ENCODE measurements at regions not wholly inside any gene's neighbourhood (a gene's known extent, or its start where the extent isn't known, plus 50 kb on each side); places are given as distances from the start of the nearest gene placed in this dataset.

- H3K27ac ChIP-seq, result no peak overlapping the region
- H3K4me3 ChIP-seq, result no peak overlapping the region
Measured at GRCh38 chr2:12210016-12210933, 463.8 kb downstream of the LPIN1 start.

GRCh38 chr2:12211326-12212175, 465.1 kb downstream of the LPIN1 start:
- no peak overlapping the region for H3K4me3 ChIP-seq
- no peak overlapping the region for H3K27ac ChIP-seq

- H3K4me3 ChIP-seq, result no peak overlapping the region
- no peak overlapping the region for H3K27ac ChIP-seq
Measured at GRCh38 chr2:12212841-12213597, 466.6 kb downstream of the LPIN1 start.

GRCh38 chr2:12217175-12217574, 470.7 kb downstream of the LPIN1 start:
- H3K4me3 ChIP-seq, result no peak overlapping the region

GRCh38 chr2:12219761-12220160, 473.3 kb downstream of the LPIN1 start:
- no peak overlapping the region for H3K27ac ChIP-seq

More at GRCh38 chr2:12217175-12217574, 470.7 kb downstream of the LPIN1 start:
- H3K27ac ChIP-seq, result no peak overlapping the region

GRCh38 chr2:12221584-12221983, 475.2 kb downstream of the LPIN1 start:
- H3K27ac ChIP-seq, result no peak overlapping the region

More at GRCh38 chr2:12219761-12220160, 473.3 kb downstream of the LPIN1 start:
- H3K4me3 ChIP-seq, result no peak overlapping the region

DNA sequence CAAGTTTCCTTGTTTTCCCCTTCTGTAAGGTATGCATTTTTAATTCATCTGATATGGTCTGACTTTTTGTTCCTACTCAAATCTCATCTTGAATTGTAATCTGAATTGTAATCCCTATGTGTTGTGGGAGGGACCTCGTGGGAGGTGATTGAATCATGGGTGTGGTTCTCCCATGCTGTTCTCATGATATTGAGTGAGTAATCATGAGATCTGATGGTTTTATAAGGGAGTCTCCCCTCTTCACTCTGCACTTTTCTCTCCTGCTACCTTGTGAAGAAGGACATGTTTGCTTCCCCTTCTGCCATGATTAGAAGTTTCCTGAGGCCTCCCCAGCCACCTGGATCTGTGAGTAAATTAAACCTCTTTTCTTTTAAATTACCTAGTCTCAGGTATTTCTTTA, 476.1 kb downstream of the LPIN1 start:
- no peak overlapping the region for H3K27ac ChIP-seq
- H3K4me3 ChIP-seq, result no peak overlapping the region

More at GRCh38 chr2:12221584-12221983, 475.2 kb downstream of the LPIN1 start:
- H3K4me3 ChIP-seq, result no peak overlapping the region

DNA sequence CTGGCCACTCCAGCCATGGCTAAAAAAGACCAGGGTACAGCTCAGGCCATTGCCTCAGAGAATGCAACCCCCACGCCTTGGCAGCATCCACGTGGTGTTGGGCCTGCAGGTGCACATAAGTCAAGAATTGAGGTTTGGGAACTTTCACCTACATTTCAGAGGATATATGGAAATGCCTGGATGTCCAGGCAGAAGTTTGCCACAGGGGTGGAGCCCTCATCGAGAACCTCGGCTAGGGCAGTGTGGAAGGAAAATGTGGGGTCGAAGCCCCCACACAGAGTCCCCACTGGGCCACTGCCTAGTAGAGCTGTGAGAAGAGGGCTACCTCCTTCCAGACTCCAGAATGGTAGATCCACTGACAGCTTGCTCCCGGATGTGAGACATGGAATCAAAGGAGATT, 477.3 kb downstream of the LPIN1 start:
- Histone ChIP-seq H3K27ac (no peak overlapping the region), H3K4me3 (no peak overlapping the region)

- H3K27ac ChIP-seq, result no peak overlapping the region
- H3K4me3 ChIP-seq, result no peak overlapping the region
Measured at GRCh38 chr2:12226653-12227052, 480.2 kb downstream of the LPIN1 start.

- H3K27ac ChIP-seq, result no peak overlapping the region
- H3K4me3 ChIP-seq, result no peak overlapping the region
Measured at GRCh38 chr2:12227941-12228608, 481.6 kb downstream of the LPIN1 start.

DNA sequence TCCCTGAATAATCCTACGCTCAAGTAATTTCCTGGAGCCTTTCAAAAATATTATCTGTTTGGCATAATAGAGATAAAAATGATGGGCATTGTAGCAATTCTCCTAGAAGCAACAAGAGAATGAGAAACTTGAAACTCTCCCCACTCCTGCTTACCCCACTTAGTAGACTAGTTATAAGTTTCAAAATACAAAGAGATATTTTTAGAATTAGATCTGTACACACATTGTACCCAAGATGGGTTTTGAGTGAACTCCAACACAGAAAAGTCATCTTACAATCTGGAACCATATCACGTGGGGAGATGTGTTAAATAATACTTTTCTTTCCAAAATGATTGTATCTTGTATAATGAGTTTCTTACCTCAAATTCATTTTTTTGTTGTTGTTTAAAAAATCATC, 484.9 kb downstream of the LPIN1 start:
- Histone ChIP-seq H3K4me3 (no peak overlapping the region), H3K27ac (no peak overlapping the region)

- Histone ChIP-seq H3K4me3 (no peak overlapping the region), H3K27ac (no peak overlapping the region)
Measured at GRCh38 chr2:12232876-12233275, 483.9 kb upstream of the TRIB2 start.

DNA sequence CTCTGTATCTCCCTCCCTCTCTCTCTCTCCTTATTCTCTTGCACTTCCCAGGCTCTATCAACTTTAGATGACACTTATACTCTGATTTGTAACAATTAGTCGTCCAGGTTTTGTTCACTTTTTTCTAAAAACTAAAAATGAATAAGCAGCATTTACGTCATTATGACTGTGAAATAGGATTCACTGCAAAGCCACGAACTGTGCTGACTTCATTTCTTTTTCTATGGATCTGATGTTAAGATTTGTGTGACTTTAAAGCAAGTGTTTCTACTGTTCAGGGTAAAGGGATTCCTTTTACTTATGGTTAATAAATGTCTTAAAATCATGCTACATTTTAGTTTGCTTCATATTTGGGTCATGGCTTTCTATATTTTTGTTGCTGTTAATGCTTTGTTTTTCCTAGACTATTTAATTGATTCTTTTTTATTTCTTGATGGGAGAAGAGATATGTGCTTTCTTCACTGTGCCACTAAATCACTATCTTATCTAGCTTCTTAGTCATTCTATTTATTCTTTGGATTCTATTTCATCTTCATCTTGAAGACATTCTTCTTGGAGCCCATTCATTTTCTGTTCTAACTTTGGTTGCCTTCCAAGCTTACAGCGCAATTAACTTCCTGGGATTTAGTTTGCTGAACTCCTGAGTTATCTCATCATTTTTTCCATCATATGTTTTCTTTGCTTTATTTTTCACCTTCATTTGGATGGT, 480.4 kb upstream of the TRIB2 start:
- H3K4me3 ChIP-seq, result no peak overlapping the region
- no peak overlapping the region for H3K27ac ChIP-seq

- Histone ChIP-seq H3K27ac (no peak overlapping the region), H3K4me3 (no peak overlapping the region)
Measured at GRCh38 chr2:12240206-12240605, 476.5 kb upstream of the TRIB2 start.

DNA sequence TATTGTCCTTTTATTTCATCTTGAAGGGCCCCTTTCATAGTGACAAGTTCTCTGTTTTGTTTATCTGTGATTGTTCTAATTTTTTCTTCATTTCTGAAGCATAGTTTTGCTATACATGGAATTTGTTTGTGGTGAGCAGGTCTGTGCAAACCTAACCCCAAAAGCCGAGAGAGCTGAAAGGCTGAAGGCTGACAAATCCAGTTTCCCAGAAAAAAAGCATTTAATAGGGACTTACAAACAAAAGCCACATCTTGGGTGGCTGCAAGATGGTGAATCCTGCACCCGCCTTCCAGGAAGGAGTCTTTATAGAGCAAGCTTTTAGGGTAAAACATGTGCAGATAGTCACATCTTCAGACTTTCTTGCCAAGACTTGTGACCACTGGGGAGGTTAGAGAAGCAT, 473.4 kb upstream of the TRIB2 start:
- H3K4me3 ChIP-seq, result no peak overlapping the region
- H3K27ac ChIP-seq, result no peak overlapping the region

DNA sequence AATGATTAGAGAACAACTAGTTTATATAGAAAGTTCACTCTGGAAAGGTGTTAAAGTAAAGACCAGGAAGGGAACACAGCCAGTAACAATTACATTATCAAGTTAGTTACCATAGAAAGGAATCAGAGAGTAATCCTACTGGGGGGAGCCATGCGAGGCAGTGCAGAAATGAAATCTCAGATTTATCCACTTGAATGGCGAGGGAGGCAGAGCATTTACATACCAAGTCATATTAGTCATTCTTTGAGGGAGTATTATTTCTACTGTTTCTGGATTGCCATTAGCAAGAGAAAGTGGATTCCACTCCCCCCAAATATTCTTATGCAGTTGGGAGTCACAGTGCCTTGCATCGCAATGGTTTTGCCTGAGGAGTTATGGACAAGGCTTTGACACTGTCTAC, 472.7 kb upstream of the TRIB2 start:
- H3K27ac ChIP-seq, result no peak overlapping the region
- H3K4me3 ChIP-seq, result no peak overlapping the region

DNA sequence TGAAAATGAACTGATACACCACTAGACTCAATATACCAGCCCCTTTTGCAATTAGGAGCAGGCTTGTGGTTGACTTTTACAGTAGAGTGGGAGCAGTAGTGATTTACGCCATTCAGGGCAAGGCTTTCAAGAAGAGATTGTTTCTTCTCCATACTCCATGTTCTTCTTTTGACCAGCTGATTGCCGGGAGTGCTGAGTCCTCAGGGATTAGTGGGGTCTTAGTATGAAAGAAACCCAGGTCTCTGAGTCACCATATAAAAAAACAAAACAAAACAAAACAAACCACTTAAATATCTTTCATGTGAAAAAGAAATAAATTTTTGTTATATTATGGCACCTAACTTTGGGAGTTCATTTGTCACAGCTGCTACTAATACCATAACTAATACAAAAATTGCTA, 465.6 kb upstream of the TRIB2 start:
- Histone ChIP-seq H3K27ac (no peak overlapping the region), H3K4me3 (no peak overlapping the region)

DNA sequence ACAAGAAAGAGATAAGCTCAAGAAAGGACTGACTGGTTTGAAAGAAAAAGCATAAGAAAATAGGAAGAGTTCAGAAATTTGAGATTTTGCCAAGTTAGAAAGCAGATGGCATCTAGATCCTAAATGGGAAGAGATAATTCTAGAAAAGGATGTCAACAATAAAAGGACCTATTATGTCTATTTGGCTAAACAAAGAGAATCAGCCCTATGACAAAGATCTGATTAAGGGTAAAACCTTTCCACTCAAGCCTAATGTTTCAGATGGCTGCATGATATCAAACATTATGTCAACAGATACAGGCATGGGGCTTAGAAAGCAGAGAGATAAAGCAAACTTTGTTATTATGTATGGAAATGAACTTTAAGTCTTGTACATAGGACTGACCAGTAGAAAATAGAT, 465.0 kb upstream of the TRIB2 start:
- no peak overlapping the region for H3K27ac ChIP-seq
- no peak overlapping the region for H3K4me3 ChIP-seq

Data from skin epidermis (tissue), 12 donors.